Activated naive CD8-positive, alpha-beta T cell treated with anti-CD3 and anti-CD28 coated beads, Interleukin-2, amount 50 U/mL, for 16 hours (primary cell): ENCODE measurements at regions not wholly inside any gene's neighbourhood (a gene's known extent, or its start where the extent isn't known, plus 50 kb on each side); places are given as distances from the start of the nearest gene placed in this dataset.
"Not testable (repeated sequence)": the region's sequence is repeated elsewhere in the genome, so short reads cannot be mapped to it uniquely, and the experiment has no call there.

Experiments
- DNase-seq: peaks from one replicate; pipeline ENCODE4 v3.0.0-alpha.2; 2020; ENCODE audit warnings: low read depth, low spot score

DNA sequence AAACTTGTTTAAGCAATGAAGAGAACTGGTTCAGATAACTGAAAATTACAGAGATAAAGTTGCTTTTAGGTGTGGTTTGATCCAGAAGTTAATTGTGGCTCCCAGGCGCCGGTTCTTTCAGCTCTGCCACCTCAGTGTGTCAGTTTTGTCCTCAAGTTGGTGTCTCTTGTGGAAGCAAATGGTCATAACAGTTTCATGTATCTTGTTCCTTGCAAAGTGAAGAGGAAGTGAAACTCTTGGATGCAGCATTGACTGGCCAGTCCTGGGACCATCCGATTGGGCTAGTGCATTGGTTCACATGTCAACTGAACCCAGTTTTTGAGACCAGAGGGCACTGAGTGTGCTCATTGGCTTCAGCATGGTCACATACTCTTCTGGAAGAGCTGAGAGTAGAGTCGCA is 181.4 kb upstream of the GRM7 start:
- DNase-seq = no peak

DNA sequence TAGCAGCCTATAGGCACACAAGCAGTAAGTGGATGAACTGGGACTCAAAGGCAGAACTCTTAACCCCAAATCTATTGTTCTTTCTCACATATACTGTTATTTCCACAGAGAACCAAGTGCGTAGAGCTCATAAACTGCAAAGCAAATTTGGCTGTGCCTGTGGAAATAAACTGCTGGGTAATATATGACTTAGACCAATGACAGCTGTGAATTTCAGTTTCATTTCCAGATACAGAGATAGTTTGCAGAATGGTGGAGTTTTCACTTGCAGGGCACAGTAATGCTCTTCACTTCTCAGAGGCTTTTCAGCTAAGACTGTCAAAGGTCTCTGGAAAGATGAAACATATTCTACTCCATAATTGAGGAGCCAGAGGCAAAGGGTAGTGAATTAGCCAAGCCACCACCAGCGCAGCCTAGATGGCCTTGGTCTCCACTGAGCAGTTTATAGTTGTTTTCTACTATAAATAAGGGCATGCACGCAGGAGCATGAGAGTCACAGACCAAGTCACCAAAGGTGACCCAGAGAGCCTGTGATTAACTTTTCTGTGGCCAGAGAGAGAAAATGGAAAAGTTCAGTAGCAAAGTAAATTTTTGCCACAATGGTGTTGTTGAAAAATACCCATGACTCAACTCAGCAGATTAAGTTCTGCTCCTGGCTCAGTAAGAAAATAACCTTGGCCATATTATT is 180.7 kb upstream of the GRM7 start:
- DNase-seq = no peak

DNA sequence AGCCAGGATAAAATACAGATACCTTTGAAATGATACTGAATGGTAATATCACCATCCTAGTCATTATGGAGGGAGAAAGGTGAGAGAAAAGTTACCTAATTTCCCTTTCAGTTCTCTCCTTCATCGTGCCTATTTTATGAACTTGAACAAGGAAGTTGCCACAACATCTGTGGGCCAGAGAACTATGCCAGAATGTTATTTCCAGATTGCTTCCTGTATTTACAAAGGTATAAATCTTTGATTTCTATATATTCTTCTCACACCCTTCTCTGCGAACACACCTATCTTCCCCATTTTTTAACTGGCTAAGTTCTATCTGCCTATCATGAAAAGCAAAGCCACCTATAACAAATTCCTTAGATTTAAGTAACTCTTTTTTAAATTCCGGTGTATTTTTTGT is 163.6 kb upstream of the GRM7 start:
- DNase-seq = no peak

DNA sequence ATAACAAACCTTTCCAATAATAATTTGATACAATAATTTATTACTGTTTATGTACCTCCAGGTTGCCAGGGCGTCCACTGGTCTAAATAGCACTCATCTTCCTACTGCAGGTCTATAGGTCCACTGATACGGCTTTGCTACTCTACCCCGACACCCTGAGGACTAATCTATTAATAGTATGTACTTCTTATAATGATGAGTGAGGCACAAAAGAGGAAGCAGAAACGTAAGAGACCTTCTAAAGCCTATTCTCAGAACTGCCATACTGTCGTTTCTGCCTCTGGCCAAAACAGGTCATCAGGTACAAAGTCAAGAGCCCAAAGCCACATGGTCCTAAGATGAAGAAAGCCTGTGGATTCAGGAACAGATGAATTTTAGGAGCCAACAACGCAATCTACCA is 163.2 kb upstream of the GRM7 start:
- no peak for DNase-seq

DNA sequence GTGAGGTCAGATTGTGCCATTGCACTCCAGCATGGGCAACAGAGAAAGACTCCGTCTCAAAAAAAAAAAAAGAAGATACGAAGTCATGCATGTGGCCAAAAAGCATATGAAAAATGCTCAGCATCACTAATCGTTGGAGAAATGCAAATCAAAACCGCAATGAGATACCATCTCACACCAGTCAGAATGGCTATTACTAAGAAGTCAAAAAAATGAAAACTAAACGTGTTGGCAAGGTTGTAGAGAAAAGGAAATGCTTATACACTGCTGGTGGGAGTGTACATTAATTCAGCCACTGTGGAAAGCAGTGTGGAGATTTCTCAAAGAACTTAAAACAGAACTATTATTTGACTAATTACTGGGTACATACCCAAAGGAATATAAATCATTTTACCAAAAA is 156.1 kb upstream of the GRM7 start:
- not testable (repeated sequence) for DNase-seq

DNA sequence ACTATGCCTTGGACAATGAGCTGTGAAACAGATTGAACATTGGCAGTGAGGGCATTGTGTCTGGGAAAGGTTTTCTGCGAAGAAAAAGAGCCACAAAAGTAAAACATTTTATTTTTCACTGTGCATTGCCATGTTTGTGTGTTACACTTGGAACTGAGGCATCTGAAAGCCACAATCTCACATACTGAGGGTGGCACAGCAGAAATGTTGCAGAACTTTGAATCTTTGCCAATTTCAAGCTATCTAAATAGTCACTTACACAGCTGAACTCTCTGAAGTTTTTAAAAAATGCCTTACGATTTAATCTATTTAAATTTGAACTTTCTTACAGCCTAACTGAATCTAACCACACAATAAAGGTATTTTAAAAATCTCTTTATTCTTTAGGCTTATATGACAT is 154.1 kb upstream of the GRM7 start:
- DNase-seq = no peak

DNA sequence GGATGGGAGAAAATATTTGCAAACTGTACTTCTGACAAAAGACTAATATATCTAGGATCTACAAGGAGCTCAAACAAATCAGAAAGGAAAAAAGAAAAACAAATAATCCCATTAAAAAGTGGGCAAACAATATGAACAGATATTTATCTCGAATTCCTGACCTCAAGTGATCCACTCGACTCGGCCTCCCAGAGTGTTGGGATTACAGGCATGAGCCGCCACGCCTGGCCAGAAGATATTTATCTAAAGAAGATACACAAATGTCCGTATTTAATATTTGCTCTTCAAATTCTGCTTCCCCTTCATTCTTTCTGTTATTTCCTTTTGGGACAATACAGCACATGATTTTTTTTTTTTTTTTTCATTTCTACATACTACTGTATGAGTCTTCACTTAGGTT is 151.7 kb upstream of the GRM7 start:
- DNase-seq = no peak

DNA sequence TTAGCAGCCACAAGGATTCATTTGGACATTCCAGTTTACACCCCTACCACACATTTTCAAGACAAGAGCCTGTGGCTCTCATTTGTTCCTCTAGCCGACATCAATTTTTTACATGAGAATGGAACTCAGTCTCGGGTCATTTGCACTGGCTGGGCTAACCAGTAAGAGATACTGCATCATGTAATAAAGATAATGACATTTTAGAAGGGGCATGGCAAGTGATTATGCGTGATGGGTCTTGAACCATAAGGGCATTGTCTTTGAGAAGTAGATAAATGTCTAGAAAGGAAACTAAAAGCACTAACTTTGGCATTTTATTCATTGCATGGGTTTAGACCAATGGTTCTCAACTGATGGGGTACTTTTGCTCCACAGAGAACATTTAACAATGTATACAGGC is 146.0 kb upstream of the GRM7 start:
- no peak for DNase-seq

DNA sequence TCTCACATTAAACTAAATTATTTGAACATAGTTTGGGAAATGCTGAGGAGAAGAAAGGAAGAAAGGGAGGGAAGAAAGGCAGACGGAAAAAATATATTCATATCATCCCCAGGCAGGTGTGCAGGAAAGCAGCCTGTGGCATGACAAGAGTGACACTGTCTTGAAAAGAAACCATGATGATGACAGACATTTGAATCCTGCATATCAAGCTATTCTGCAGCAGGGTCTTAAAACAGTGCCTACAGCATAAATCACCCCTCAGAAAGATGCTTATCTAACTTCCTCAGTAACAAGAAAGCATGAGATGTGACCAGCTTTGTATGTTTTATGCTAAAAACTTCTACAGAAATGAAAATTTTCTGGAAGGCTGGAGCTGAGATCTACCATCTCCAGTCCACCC is 144.5 kb upstream of the GRM7 start:
- no peak for DNase-seq

DNA sequence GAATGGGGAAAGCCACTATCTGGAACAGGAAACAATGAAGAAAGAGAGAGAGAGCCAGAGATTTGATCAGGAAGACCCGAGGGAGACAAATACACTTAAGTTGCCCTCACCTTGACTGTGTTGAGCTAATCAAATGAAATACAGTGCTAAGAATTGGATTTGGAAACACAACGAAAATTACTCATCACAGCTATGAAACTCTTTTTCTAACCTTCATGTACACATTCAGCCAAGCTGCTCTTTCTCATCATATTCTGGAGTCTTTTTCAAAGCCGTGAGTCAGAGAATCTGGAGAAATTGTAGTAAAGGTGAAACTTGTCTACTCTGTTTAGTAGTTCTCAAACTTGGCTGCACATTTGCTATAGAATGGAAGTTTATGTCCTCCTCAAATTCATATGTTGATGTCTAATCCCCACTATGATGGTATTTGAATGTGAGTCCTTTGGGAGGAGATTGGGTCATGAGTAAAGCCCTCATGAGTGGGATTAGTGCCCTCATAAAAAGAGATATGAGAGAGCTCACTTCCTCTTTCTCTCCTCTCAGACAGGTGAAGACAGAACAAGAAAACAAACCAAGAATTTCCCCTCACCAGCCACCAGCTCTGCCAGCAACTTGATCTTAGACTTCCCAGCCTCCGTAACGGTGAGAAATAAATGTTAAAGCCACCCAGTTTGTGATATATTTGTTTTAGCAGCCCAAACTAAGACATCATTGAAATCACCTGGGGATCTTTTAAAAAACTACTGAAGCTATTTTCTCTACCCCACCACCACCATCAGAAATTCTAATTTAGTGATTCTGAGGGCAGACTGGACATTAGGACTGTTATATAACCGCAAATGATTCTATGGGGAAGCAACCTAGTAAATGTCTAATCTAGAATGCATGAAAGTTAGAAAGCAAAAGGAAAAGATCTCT is 143.6 kb upstream of the GRM7 start:
- no peak for DNase-seq

DNA sequence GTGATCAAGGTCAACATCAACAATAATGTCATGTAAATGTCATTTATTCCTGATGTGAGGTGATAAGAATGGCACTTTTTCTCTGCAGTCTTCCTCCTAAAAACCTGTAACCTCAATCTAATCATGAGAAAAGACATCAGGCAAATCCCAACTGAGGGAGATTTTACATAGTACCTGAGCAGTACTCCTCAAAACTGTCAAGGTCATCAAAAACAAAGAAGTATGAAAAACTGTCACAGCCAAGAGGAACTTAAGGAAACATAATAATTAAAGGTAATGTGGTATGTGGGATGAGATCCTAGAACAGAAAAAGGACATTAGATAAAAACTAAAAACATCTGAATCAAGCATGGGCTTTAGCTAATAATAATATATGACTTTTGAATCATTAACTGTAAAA is 140.9 kb upstream of the GRM7 start:
- no peak for DNase-seq

DNA sequence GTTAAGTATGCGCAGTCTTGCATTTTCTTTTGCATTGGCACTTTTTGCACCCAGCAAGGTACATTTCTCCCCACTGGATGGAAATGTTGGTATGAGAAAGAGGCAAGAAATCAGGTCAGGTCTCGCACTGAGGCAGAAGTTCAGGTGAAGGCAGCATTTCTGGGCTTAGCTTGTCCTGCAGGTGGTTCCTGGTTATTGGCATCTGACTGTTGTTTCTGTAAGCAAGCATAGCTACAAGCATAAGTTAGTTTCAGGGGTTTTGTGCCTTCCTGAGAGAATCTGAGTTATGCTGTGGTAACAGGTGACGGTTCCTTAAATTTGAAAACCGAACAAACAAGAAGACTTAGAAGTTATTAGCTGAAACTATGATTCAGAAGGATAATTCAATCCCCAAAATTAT is 139.4 kb upstream of the GRM7 start:
- no peak for DNase-seq

DNA sequence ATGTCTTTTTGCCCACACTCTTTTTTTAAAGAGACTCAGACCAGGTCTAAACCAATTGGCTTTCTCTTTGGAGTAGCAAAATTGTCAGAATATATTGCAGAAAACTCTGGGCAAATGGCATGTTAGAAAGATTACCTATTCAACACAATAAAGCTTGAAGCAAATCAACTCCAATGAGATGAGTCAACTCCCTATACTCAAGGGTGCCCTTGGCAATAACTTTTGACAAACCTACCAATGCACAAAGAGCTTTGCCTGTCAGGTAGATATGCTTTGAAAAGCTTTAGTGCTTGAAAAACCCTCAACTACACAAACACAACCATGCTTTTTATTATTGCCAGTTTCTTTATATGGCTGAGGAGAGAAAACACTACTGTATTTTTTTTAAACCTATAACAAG is 137.7 kb upstream of the GRM7 start:
- DNase-seq = no peak

DNA sequence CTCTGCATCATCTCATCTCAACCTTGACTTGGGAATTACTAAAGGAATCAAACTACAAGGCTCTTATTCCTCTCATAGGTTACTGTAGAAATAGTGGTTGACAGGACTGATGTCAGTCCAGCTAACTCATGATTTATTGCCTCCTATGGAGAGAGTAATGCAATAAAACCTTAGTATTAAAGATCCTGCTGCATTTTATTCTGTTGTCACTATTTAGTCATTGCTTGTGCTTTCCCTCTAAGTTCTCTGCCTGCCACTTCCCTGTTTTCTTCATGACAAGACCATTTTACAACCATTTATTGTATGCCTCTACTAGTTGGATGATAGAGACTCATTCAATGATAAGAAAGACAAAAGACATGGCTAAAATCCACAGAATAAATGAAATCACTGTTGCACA is 134.1 kb upstream of the GRM7 start:
- DNase-seq = no peak

DNA sequence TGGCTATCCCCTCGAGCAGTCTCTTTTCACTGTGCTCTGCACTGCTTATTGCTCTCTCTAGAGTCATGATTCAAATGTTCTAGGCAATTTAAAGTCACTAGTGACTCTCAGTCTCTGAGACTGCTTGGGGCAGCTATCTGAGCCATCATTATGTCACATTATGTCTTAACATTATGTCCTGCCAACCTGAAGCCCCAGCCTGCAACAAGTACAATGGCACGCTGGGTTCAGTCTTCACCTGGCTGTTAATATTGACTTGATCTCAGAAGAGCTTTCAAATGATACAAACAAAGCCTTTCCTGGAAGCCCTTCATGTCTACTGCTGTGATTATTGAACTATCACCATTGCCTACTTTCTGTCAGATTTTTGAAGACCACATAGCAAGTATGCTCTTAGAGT is 128.1 kb upstream of the GRM7 start:
- DNase-seq = no peak

DNA sequence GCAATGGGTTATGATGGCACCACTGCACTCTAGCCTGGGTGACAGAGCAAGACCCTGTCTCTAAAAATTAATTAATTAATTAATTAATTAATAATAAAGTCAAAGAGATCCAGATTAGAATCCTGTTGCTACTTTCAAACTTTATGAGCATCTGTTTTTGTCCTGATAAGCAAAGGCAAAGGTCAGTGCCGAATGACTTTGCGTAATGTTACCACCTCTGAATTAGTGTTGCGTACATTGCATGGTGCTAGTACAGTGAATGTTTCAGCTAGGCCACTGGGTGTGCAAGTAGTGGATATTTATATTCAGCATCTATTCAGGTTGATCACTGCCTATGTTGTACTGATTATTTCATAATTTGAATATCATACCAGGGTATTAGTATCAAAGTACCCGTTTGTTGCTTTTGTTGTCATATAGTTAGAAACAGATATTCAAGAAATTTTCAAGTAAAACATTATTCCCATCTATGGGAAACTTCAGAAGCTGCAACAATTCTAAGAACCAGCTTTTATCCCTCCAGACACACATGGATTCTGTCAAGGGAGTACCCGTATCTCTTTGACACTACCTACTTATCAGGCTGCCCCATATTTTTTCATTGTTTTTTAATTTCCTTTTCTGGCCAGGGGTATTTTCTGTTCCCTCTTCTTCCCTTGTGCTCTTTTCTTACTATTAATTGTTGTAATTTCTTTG is 127.1 kb upstream of the GRM7 start:
- DNase-seq = no peak

DNA sequence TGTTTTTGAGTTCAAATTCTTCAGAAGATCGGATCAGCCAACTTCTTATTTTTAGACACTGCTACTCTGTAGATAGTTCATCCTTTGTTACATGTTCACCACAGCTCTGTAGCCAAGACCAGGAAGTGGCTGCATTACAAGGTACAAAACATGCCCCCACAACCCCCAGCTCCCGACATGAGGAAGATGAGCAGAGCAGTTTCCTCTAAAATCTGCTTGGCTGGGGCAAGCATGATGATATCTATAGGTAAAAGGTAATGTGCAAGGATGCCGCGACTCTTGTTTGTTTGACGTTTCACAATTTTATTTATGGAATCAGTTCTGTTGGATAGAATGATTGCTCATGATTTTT is 126.5 kb upstream of the GRM7 start:
- DNase-seq = no peak

DNA sequence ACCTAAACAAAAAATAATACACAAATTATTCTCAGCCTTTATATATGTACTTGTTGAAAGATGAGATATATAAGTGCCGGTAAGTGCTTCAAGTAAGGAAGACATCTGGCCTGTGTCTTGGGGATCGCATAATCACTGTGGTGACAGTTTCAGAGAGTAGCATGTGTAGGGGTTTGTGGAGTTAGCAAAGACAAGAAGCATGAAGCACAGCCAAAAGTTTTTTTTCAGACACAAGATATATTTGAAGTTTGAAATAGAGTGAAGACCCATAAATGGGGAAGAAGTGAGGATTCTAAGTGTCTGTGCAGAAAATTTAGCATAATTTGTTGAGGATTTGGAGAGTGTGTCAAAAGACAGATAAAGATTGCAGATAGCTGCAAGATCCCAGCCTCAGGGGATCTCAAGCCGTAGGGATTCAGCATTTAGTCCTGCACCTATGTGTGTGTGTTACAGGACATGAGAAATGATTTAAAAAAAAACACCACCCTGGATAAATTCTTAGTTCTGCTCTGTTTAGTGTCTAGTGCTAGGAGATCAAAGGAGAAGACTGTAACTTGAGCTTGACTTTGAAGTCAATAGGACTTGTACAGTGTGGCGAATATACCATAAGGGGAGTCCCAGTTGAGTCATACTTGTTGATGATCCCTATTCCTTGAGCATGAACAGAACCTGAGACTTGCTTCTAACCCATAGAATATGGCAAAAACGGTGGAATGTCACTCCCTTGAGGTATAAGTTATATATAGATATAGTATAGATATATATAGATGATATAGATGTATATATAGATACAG is 123.9 kb upstream of the GRM7 start:
- no peak for DNase-seq

DNA sequence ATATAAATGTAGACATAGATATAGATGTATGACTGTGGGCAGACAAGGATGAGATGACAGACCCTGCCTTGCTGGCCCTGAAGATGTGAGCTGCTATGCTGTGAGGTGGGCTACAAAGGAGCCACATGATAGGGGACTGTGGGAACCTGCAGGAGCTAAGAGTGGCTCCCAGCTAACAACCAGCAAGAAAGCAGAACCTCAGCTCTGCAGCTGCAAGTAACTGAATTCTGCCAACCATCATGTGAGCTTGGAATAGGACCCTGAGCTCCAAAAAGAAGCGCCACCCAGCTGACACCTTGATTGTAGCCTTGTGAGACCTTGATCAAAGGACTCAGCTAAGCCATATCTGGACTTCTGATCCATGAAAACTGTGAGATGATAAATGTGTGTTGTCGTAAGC is 123.3 kb upstream of the GRM7 start:
- DNase-seq = no peak

DNA sequence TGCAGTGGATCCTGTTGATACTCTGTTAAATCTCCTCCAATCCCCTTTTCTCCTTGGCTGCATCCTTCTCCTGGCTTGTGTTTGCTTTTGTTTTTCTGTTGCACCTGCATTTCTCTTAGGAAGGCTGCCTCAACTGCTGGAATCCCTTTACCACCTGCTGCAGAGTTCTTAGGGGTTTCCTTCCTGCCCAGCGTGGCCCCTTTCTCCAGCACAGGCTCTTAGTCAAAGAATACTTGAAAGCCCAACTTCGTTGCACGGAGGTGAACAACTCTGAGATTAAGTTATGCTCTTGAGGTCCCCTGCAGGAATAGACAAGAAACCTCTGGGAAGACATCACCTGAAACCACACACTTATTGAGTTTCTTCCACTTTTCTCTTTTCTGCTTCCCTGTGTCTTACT is 121.6 kb upstream of the GRM7 start:
- no peak for DNase-seq

DNA sequence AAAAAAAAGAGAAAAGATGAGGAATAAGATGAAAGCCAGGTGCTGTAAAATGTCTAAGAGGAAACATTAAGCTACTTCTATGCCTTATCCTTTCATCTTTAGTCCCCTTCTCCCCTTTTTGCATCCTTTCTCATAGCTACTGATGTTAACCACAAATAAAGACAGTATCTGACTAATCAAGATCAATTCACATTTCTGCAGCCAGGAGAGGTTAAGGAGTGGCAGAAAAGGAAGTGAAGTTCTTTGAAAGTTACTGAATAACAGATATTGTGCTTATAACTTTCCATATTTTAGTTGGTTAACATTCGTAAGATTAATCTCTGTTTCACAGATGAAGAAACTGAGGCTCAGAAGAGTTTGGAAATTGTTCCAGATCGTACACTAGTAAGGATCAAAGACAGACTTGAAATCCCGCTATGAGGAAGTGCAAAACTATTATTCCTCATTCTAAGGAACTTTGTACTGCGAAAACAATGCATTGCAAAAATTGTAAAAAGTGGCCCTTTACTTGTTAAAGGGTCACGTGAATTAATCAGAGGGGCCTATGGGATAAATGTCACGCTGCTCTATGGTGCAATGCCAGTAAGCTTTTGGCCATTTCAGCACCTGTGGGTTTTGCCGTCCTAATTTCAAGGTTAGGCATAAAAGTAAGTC is 117.7 kb upstream of the GRM7 start:
- no peak for DNase-seq
